Testis (tissue), 2 donors: ENCODE measurements at regions not wholly inside any gene's neighbourhood (a gene's known extent, or its start where the extent isn't known, plus 50 kb on each side); places are given as distances from the start of the nearest gene placed in this dataset.
A peak's percentile ranks its signal among the peaks of the same experiment; 100 is the strongest.

Experiments
- POLR2A ChIP-seq: fragments of 450-650 bp; IDR thresholded peaks from one replicate; pipeline ENCODE4 v1.6.1; 2017; ENCODE audit warnings: antibody characterized with exemption, mild to moderate bottlenecking, moderate library complexity
- TF ChIP-seq, protein P1 (sequence below), 3 experiments: fragments of 450-650 bp in 2 of 3; fragments of 200-600 bp in 1 of 3; sonication (generic) in 1 of 3; IDR thresholded peaks; one replicate each; pipeline ENCODE4 v1.5.1; 2016 to 2019; ENCODE audit warnings: antibody characterized with exemption in 3 of 3, mild to moderate bottlenecking in 2 of 3, moderate library complexity in 1 of 3

DNA sequence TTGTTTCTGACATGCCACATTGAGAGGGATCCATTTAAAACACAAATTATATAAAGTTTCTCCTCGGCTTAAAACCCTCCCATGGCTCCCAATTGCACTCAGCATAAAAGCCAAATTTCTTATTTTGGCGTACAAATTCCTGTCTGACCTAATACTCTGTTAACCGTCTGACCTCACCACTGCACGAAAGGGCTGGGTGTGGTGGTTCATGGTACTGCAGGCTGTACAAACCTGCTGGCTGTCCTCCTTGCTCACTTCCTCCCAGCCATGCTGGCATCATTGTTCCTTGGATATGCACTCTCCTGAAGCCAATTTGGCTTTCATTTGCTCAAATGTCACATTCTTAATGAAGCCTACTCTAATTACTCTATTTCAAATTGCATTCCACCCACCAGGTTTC, 301.6 kb upstream of the C16orf82 start:
- TF ChIP-seq, protein P1, sequence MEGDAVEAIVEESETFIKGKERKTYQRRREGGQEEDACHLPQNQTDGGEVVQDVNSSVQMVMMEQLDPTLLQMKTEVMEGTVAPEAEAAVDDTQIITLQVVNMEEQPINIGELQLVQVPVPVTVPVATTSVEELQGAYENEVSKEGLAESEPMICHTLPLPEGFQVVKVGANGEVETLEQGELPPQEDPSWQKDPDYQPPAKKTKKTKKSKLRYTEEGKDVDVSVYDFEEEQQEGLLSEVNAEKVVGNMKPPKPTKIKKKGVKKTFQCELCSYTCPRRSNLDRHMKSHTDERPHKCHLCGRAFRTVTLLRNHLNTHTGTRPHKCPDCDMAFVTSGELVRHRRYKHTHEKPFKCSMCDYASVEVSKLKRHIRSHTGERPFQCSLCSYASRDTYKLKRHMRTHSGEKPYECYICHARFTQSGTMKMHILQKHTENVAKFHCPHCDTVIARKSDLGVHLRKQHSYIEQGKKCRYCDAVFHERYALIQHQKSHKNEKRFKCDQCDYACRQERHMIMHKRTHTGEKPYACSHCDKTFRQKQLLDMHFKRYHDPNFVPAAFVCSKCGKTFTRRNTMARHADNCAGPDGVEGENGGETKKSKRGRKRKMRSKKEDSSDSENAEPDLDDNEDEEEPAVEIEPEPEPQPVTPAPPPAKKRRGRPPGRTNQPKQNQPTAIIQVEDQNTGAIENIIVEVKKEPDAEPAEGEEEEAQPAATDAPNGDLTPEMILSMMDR (IDR thresholded peaks at IDR 0.05) = peak in 2 of 3 experiments; percentile 33 to 45
- no peak for TF ChIP-seq POLR2A
